Aorta (tissue), 5 donors: ENCODE measurements at regions not wholly inside any gene's neighbourhood (a gene's known extent, or its start where the extent isn't known, plus 50 kb on each side); places are given as distances from the start of the nearest gene placed in this dataset.
"Not testable (repeated sequence)": the region's sequence is repeated elsewhere in the genome, so short reads cannot be mapped to it uniquely, and the experiment has no call there.

Source experiments
- ATAC-seq: fragments of 200-7000 bp; cut with Tn5 transposase; one replicate; pipeline ENCODE4 v1.9.1; 2022; ENCODE audit warnings: moderate library complexity; ENCODE audit not compliant: low FRiP score
- DNase-seq, 2 donors: peaks; one replicate each; pipeline ENCODE4 v3.0.0-alpha.2; 2020
- H3K27ac ChIP-seq, 2 donors: one replicate each; pipeline ENCODE4 v1.5.1; 2013; ENCODE audit warnings: low read length in 2 of 2, mild to moderate bottlenecking in 2 of 2, moderate library complexity in 2 of 2, control low read depth in 1 of 2, inconsistent platforms in 1 of 2, low read depth in 1 of 2
- H3K27me3 ChIP-seq, 2 donors: one replicate each; pipeline ENCODE4 v1.6.1; 2013; ENCODE audit warnings: control low read depth in 1 of 2, low read length in 1 of 2, mild to moderate bottlenecking in 1 of 2, moderate library complexity in 1 of 2; ENCODE audit not compliant: insufficient read depth in 2 of 2, control insufficient read depth in 1 of 2
- H3K36me3 ChIP-seq, 2 donors: one replicate each; pipeline ENCODE4 v1.6.1; 2013; ENCODE audit warnings: control low read depth in 1 of 2, low read length in 1 of 2, mild to moderate bottlenecking in 1 of 2; ENCODE audit not compliant: insufficient read depth in 2 of 2, control insufficient read depth in 1 of 2
- H3K4me1 ChIP-seq, 2 donors: one replicate each; pipeline ENCODE4 v1.6.1; 2013; ENCODE audit warnings: low read length in 2 of 2, control low read depth in 1 of 2, mild to moderate bottlenecking in 1 of 2, moderate library complexity in 1 of 2; ENCODE audit not compliant: insufficient read depth in 2 of 2, control insufficient read depth in 1 of 2
- H3K4me3 ChIP-seq, 2 donors: one replicate each; pipeline ENCODE4 v1.5.1; 2013; ENCODE audit warnings: low read length in 2 of 2, control low read depth in 1 of 2, mild to moderate bottlenecking in 1 of 2
- H3K9me3 ChIP-seq: one replicate; pipeline ENCODE4 v1.6.1; 2013; ENCODE audit warnings: mild to moderate bottlenecking, low read length; ENCODE audit not compliant: control insufficient read depth
- WGBS, 2 donors: extraction: QIAGEN DNeasy Blood & Tissue Kit; methylation state at CpG; one replicate each; pipeline ENCODE4 v1.1.7; 2013; 5-methylcytosine and 5-hydroxymethylcytosine counted together
- intact Hi-C, 2 donors: fragments of 100-400 bp; cut with DNase I; formaldehyde crosslinking; loops; one replicate each; pipeline versions ENCODE4 v1.14.2 to v1.15.0; 2022
- donor health status: healthy with polysubstance abuse.
- donor health status: Bipolar disorder and iron deficiency.
- donor health status: DM: no; HTN: no; CAD: no.
- donor health status: DM: no; HTN: no; CAD: no.
- donor health status: DM: yes; HTN: yes; CAD: no.

DNA sequence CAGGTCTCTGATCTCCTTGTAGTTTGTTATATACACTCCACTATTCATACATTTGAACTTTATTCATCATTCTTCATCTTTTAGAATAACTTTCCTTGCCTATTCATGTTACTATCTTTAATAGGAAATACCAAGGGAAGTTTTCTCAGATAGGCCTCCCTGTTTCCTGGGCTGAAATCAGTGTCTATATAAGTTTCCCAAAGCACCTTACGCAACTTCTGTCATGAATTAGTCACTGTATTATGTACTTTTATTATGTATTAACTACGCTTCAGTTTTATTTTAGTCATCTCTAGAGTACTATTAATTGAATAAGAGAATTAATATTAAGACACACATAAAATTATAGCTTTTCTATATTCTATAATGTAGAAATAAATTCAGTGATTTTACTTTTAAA is 1481.5 kb downstream of the OTOL1 start:
- no peaks in the 10 kb centered on the region for H3K27me3 ChIP-seq
- no peaks in the 10 kb centered on the region for H3K36me3 ChIP-seq
- intact Hi-C loops, result no loop called here
- H3K4me1 ChIP-seq, result no peaks in the 10 kb centered on the region
- no peak overlapping the region for H3K27ac ChIP-seq
- no peak for DNase-seq
- ATAC-seq, result no peak
- H3K9me3 ChIP-seq, result no peaks in the 10 kb centered on the region
- WGBS, 2 donors, result 93 to 94% methylated on average over 2 of the region's 2 CpGs
- no peak overlapping the region for H3K4me3 ChIP-seq

DNA sequence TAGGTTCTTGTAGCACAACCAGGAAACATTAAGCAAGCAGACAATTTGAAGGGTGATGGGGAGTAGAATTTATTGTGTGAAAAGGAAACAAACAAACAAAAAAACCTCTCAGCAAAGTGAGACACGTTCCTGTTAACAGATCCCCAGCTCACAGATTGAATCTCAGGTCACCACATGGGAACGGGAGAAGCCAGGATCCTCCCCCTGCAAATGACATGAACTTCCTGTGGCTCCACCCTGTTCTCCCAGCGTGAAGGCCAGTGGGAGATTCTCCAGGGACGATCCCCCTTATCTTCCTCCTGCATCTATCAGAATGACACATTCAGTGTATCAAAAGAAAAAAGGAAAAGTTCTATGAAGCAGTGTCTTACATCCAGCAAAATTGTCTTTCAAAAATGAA is 1488.1 kb downstream of the OTOL1 start:
- H3K27ac ChIP-seq, result no peak overlapping the region
- intact Hi-C loops, result no loop called here
- DNase-seq (no peak), ATAC-seq (no peak)
- H3K4me1 ChIP-seq, result no peaks in the 10 kb centered on the region
- WGBS, 2 donors, result 5 to 13% methylated on average over 4 of the region's 4 CpGs
- H3K27me3 ChIP-seq, result no peaks in the 10 kb centered on the region
- no peaks in the 10 kb centered on the region for H3K9me3 ChIP-seq
- no peak overlapping the region for H3K4me3 ChIP-seq
- H3K36me3 ChIP-seq, result no peaks in the 10 kb centered on the region

DNA sequence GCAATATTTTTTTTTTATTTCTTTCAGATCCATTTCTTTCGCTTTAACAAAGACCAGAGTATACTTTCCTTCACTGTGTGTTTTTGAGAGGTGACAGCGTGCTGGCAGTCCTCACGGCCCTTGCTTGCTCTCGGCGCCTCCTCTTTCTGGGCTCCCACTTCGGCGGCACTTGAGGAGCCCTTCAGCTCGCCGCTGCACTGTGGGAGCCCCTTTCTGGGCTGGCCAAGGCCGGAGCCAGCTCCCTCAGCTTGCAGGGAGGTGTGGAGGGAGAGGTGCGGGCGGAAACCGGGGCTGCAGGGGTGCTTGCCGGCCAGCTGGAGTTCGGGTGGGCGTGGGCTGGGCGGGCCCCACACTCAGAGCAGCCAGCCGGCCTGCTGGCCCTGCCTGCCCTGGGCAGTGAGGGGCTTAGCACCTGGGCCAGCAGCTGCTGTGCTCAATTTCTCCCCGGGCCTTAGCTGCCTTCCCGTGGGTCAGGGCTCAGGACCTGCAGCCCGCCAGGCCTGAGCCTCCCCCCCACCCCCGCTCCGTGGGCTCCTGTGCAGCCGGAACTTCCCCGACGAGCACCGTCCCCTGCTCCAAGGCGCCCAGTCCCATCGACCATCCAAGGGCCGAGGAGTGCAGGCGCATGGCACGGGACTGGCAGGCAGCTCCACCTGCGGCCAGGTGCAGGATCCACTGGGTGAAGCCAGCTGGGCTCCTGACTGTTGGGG is 1490.6 kb downstream of the OTOL1 start:
- H3K4me1 ChIP-seq, H3K9me3 ChIP-seq, H3K36me3 ChIP-seq, H3K4me3 ChIP-seq, H3K27me3 ChIP-seq, ATAC-seq, H3K27ac ChIP-seq, intact Hi-C loops: not testable (repeated sequence)
- DNase-seq, result peak in 1 of 2 donors; percentile 63
- WGBS, 2 donors, result 86 to 92% methylated on average over 27 to 33 of the region's 33 CpGs

DNA sequence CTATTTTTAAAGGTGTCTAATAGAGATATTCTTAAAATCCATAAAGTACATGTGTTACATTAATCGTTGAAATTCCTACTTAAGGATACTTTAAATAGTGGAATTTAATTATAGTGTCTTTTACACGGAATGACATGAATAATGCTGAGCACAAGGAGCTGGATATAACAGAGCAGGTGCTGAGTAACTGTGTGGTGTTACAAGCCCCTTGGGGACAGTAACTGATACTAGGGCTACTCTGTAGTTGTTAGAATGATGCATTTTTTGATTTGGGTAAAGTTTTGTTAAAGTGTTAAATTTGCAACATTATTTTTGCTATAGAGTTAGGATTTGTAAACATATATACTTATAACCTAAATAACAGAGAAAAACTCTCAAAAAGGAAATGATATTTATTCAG is 1496.1 kb downstream of the OTOL1 start:
- H3K4me3 ChIP-seq, result no peak overlapping the region
- DNase-seq, result no peak
- H3K27ac ChIP-seq, result no peak overlapping the region
- WGBS, 2 donors, result 66 to 83% methylated on average over 2 of the region's 2 CpGs
- ATAC-seq, result no peak
- no peaks in the 10 kb centered on the region for H3K4me1 ChIP-seq
- H3K9me3 ChIP-seq, result peaks cover 3% of the 10 kb centered on the region
- intact Hi-C loops, result no loop called here
- H3K36me3 ChIP-seq, result no peaks in the 10 kb centered on the region
- H3K27me3 ChIP-seq, result no peaks in the 10 kb centered on the region

DNA sequence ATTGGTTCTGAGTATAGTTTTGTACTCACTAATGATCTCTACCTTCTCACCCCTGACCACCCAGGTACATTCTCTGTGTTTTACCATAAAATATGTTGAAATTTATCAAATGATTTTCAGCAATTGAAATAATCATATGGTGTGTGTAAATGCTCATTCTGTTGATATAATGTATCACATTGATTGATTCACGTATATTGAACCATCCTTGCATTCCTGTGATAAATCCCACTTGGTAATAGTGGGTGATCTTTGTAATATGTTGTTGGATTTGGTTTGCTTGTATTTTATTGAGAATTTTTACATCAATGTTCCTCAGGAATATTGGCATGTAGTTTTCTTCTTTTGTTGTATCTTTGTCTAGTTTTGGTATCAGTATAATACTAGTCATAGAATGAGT is 1497.6 kb downstream of the OTOL1 start:
- no peaks in the 10 kb centered on the region for H3K27me3 ChIP-seq
- WGBS, 2 donors, result 0 to 1% methylated on average over 1 of the region's 1 CpG
- ATAC-seq (no peak), DNase-seq (no peak)
- H3K4me1 ChIP-seq, result no peaks in the 10 kb centered on the region
- intact Hi-C loops, result no loop called here
- H3K27ac ChIP-seq, result no peak overlapping the region
- peaks cover 3% of the 10 kb centered on the region for H3K9me3 ChIP-seq
- H3K36me3 ChIP-seq, result no peaks in the 10 kb centered on the region
- H3K4me3 ChIP-seq, result no peak overlapping the region

DNA sequence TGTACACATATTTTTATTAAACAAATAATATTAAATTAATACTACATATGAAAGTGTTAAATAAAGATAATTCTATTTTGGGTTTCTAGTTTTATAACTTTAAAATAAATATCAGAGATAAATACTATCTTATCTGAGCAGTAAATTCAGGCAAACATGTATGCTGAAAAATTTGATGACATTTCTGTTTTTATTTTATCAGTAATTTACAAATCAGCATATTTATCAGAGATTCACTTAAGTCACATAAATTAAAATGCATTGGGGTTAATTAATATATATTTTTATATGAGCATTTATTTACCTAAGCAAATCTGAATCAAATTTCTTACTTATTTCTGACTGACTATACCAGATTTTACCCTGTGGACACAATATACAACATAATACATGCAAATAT is 1499.8 kb downstream of the OTOL1 start:
- H3K36me3 ChIP-seq, result no peaks in the 10 kb centered on the region
- H3K9me3 ChIP-seq, result peaks cover 3% of the 10 kb centered on the region
- intact Hi-C loops, result no loop called here
- DNase-seq (no peak), ATAC-seq (no peak)
- no peaks in the 10 kb centered on the region for H3K4me1 ChIP-seq
- no peaks in the 10 kb centered on the region for H3K27me3 ChIP-seq
- no peak overlapping the region for H3K4me3 ChIP-seq
- H3K27ac ChIP-seq, result no peak overlapping the region

DNA sequence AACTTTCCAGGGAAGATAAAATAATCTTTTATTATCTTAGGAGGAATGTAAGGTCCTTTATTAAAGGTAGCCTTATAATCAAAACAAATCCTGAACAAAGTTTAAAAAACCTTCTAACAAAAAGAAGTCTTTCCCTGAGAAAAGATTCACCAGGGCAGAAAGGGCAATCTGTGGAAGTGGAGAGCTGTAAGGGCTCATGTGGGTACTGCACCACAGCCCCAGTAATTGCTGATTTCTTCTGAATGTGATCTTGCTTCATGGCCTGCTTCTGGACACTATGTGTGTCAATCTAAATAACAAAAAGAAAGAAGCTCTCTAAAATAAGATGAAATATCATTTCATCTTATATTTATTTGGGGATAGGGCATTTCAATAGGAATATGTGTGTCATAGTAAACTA is 1501.6 kb downstream of the OTOL1 start:
- no peaks in the 10 kb centered on the region for H3K4me1 ChIP-seq
- H3K36me3 ChIP-seq, result no peaks in the 10 kb centered on the region
- DNase-seq (no peak), ATAC-seq (no peak)
- H3K9me3 ChIP-seq, result peaks cover 3% of the 10 kb centered on the region
- no peak overlapping the region for H3K4me3 ChIP-seq
- H3K27me3 ChIP-seq, result no peaks in the 10 kb centered on the region
- no peak overlapping the region for H3K27ac ChIP-seq
- intact Hi-C loops, result no loop called here

DNA sequence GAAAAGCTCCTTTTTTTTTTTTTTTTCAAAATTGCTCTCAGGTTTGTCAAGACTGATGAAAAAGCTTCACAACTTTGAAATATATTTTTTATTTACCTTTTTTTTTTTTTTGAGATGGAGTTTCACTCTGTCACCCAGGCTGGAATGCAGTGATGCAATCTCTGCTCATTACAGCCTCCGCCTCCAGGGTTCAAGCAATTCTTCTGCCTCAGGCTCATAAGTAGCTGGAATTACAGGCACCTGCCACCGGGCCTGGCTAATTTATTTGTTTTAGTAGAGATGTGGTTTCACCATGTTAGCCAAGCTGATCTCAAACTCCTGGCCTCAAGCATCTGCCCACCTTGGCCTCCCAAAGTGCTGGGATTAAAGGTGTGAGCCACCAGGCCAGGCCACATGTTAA is 1515.0 kb downstream of the OTOL1 start:
- no peaks in the 10 kb centered on the region for H3K27me3 ChIP-seq
- no peaks in the 10 kb centered on the region for H3K4me1 ChIP-seq
- WGBS, 2 donors, result 70 to 88% methylated on average over 2 of the region's 2 CpGs
- H3K36me3 ChIP-seq, result no peaks in the 10 kb centered on the region
- DNase-seq (no peak), ATAC-seq (no peak)
- intact Hi-C loops, result no loop called here
- H3K4me3 ChIP-seq, result no peak overlapping the region
- H3K27ac ChIP-seq, result no peak overlapping the region
- no peaks in the 10 kb centered on the region for H3K9me3 ChIP-seq

DNA sequence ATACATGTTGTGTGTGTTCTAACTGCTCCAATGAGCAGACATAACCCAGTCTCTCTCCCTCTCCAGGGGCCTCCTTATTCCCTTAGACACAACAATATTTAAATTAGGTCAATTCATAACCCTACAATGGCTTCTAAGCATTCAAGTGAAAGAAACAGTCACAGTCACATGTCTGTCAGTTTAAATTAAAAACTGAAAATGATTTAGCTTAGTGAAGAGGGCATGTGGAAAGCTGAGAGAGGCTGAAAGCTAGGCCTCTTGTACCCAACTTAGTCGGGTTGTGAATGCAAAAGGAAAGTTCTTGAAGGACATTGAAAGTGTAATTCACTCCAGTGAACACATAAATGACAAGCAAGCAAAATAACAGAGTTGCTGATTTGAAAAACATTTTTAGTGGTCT is 1519.6 kb downstream of the OTOL1 start:
- ATAC-seq (no peak), DNase-seq (no peak)
- H3K4me3 ChIP-seq, result no peak overlapping the region
- no peaks in the 10 kb centered on the region for H3K4me1 ChIP-seq
- no peaks in the 10 kb centered on the region for H3K36me3 ChIP-seq
- H3K27me3 ChIP-seq, result no peaks in the 10 kb centered on the region
- H3K9me3 ChIP-seq, result no peaks in the 10 kb centered on the region
- intact Hi-C loops, result no loop called here
- WGBS, 2 donors, result 85 to 93% methylated on average over 1 of the region's 1 CpG
- no peak overlapping the region for H3K27ac ChIP-seq
